Bronchial epithelial cell (primary cell): ENCODE measurements at regions not wholly inside any gene's neighbourhood (a gene's known extent, or its start where the extent isn't known, plus 50 kb on each side); places are given as distances from the start of the nearest gene placed in this dataset.

Experiments used
- DNase-seq: peaks from one replicate; pipeline ENCODE4 v3.0.0-alpha.2; 2010; ENCODE audit warnings: low read depth
- FAIRE-seq: peaks from 2 replicates; lab custom pipeline; 2011; peaks lifted over from hg19 to GRCh38; lab: Jason Lieb, UNC
- H3K27me3 ChIP-seq: 2 replicates; pipeline ENCODE4 v1.5.1; 2011; ENCODE audit warnings: low read length; ENCODE audit not compliant: control insufficient read depth, insufficient read depth
- H3K36me3 ChIP-seq: 2 replicates; pipeline ENCODE4 v1.5.1; 2011; ENCODE audit warnings: low read length; ENCODE audit not compliant: control insufficient read depth, insufficient read depth
- H3K4me3 ChIP-seq: 2 replicates; pipeline ENCODE4 v1.5.1; 2011; ENCODE audit warnings: mild to moderate bottlenecking, low read depth, low read length, control low read depth
- TF ChIP-seq, protein P1 (sequence below): IDR thresholded peaks from 2 replicates; pipeline ENCODE4 v1.5.1; 2011; ENCODE audit warnings: mild to moderate bottlenecking, moderate library complexity, low read length, control low read depth, inconsistent platforms; ENCODE audit not compliant: insufficient read depth, severe bottlenecking

DNA sequence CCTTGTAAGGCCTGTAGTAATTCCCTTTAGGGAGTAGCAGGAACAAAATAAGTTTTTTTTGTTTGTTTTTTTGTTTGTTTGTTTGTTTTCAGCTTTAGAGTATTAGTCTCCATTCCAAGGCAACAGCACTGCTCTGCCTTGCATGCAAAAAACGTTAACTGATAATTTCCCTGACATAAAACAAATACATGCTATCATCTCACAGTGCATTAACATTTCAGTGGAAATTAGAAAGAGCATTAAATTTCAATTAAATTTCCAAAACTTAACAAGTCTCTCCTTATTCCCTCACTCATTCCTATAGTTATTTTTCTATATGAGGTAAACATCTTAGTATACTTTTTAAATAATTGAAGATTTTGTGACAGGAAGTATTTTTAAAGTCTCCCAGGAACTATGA lies 378.4 kb upstream of the PCDH7 start:
- no peak for DNase-seq
- FAIRE-seq: no peak
- TF ChIP-seq, protein P1, sequence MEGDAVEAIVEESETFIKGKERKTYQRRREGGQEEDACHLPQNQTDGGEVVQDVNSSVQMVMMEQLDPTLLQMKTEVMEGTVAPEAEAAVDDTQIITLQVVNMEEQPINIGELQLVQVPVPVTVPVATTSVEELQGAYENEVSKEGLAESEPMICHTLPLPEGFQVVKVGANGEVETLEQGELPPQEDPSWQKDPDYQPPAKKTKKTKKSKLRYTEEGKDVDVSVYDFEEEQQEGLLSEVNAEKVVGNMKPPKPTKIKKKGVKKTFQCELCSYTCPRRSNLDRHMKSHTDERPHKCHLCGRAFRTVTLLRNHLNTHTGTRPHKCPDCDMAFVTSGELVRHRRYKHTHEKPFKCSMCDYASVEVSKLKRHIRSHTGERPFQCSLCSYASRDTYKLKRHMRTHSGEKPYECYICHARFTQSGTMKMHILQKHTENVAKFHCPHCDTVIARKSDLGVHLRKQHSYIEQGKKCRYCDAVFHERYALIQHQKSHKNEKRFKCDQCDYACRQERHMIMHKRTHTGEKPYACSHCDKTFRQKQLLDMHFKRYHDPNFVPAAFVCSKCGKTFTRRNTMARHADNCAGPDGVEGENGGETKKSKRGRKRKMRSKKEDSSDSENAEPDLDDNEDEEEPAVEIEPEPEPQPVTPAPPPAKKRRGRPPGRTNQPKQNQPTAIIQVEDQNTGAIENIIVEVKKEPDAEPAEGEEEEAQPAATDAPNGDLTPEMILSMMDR: no peak
- H3K4me3 ChIP-seq: no peak overlapping the region
- H3K27me3 ChIP-seq: no peaks in the 10 kb centered on the region
- no peaks in the 10 kb centered on the region for H3K36me3 ChIP-seq

DNA sequence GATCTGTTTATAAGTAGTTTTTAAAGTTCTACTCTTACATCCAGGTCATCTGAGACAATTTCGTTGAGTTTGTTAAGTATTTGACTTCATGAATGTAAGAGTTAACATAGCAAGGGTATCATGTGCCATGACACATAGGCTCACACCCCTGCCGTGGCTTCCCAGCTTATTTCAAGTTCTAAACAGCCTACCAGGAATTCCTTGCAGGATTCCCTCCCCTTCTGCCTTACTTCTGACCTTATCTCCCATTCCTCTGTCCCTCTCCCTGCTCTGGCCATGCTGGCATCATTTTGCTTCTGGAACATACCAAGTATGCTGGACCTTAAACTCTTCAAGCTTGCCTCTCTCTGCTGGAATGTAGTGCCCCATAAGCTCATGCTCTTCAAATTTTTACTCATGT lies 369.9 kb upstream of the PCDH7 start:
- DNase-seq (no peak), FAIRE-seq (no peak)
- TF ChIP-seq, protein P1: no peak
- no peaks in the 10 kb centered on the region for H3K36me3 ChIP-seq
- no peak overlapping the region for H3K4me3 ChIP-seq
- no peaks in the 10 kb centered on the region for H3K27me3 ChIP-seq

DNA sequence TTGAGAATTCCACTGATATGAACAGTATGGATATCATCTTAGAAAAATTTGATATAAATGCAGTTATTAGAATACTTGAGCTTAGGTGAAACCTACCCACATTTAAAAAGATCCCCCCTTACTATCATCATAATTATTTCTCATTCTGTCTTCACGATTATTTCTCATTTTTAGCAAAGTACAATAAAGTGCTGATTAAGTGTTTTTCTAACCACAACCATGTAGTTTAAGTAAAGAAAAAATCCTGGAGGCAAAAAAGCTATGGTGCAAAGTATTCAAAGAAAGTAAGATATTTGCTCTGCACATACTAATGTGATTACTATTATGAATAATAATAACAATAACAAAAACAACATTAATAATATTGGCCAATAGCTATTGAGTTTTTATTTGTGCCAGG lies 365.6 kb upstream of the PCDH7 start:
- no peak for FAIRE-seq
- DNase-seq: no peak
- no peaks in the 10 kb centered on the region for H3K36me3 ChIP-seq
- TF ChIP-seq, protein P1: no peak
- H3K27me3 ChIP-seq: no peaks in the 10 kb centered on the region
- H3K4me3 ChIP-seq: no peak overlapping the region

DNA sequence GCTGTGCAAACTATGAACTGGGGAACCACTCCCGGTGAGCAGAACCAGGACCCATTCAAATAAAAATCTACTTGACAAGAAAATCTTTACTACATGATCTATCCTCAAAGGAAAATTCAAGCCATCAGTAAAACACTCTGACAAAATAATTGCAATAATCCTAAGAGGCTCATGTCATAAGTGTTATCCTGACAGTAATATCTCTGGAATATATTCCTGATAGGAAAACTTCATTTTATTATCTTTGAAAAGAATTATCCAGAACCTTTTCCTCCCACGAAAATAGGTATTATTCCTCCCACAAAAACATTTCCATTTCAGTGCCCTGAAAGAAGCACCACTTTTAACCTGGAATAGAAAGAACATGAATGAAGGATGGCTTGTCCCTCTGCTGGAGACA lies 357.7 kb upstream of the PCDH7 start:
- Histone ChIP-seq H3K36me3 (no peaks in the 10 kb centered on the region), H3K4me3 (no peak overlapping the region), H3K27me3 (no peaks in the 10 kb centered on the region)
- no peak for FAIRE-seq
- no peak for DNase-seq
- TF ChIP-seq, protein P1: no peak

DNA sequence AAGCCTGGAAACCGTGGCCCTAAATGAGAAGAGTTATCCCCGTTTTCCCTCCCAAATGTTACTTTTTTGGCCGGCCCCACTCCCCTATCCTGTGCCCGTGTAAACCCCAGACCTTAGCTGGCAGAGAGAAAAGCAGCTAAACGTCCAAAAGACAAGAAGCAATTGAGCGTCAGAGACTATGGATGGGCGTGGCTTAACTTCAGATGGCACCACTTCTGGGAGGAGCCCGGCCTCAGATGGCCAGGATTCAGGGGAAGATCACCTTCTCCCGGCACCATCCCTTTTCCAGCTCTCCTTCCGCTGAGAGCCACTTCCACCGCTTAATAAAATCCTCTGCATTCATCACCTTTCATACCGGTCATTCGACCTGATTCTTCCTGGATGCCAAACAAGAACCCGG lies 350.1 kb upstream of the PCDH7 start:
- H3K36me3 ChIP-seq: no peaks in the 10 kb centered on the region
- TF ChIP-seq, protein P1: no peak
- FAIRE-seq (no peak), DNase-seq (no peak)
- no peaks in the 10 kb centered on the region for H3K27me3 ChIP-seq
- H3K4me3 ChIP-seq: no peak overlapping the region

DNA sequence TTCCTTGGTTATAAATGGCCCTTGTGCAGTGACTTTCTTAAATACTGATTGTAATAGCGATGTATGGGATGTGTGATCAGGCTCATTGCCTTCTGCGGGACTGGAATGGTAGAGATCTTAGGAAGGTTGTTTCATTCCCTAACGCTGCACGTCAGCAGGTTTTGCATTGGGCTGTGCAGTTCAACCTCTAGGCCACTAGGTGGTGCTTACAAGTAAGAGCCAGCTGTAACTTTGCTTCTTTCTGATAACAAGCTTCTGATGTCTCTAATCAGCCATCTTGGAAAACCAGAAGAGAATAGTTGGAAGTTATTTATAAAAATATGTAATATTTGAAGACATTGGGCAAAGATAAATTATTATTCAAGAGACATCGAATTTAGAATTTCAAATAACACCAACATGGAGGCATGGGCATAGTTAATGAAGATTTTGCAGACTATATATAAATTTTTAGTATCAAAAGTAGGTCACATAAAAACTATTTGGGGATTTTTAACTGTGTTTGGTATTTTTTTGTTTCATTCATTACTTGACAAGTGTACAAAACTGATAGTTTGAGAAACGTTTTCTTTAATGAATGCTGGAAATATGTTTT lies 339.7 kb upstream of the PCDH7 start:
- H3K4me3 ChIP-seq: no peak overlapping the region
- DNase-seq (peak; percentile 77), FAIRE-seq (no peak)
- no peaks in the 10 kb centered on the region for H3K36me3 ChIP-seq
- H3K27me3 ChIP-seq: no peaks in the 10 kb centered on the region
- TF ChIP-seq, protein P1: peak; percentile 91
